Mesodermal cell (in vitro differentiated cells): ENCODE measurements at regions not wholly inside any gene's neighbourhood (a gene's known extent, or its start where the extent isn't known, plus 50 kb on each side); places are given as distances from the start of the nearest gene placed in this dataset.

ENCODE experiments used
- H3K27ac ChIP-seq: 2 replicates; pipeline ENCODE4 v1.7.0; 2013; ENCODE audit warnings: mild to moderate bottlenecking, low read depth, low read length, moderate library complexity; ENCODE audit not compliant: severe bottlenecking
- H3K36me3 ChIP-seq: 2 replicates; pipeline ENCODE4 v1.7.1; 2013; ENCODE audit warnings: mild to moderate bottlenecking, low read length, moderate library complexity; ENCODE audit not compliant: control insufficient read depth, insufficient read depth
- H3K4me1 ChIP-seq: one replicate; pipeline ENCODE4 v1.7.1; 2013; ENCODE audit warnings: mild to moderate bottlenecking, low read length; ENCODE audit not compliant: insufficient read depth, control insufficient read depth, poor library complexity, severe bottlenecking
- H3K4me3 ChIP-seq: 2 replicates; pipeline ENCODE4 v1.7.0; 2013; ENCODE audit warnings: low read length, control low read depth, mild to moderate bottlenecking; ENCODE audit not compliant: insufficient read depth, poor library complexity, severe bottlenecking; ENCODE audit errors: extremely low read depth
- H3K9me3 ChIP-seq: 2 replicates; pipeline ENCODE4 v1.7.1; 2013; ENCODE audit warnings: mild to moderate bottlenecking, low read length, moderate library complexity; ENCODE audit not compliant: control insufficient read depth
- WGBS, 2 experiments: methylation state at CpG; one replicate each; pipeline ENCODE4 v1.1.5; 2013; ENCODE audit warnings: missing lambda C conversion rate in 2 of 2; ENCODE audit not compliant: insufficient coverage in 2 of 2; 5-methylcytosine and 5-hydroxymethylcytosine counted together

- H3K36me3 ChIP-seq = no peaks in the 10 kb centered on the region
- no peak overlapping the region for H3K27ac ChIP-seq
- H3K4me3 ChIP-seq = no peak overlapping the region
- peaks cover 13% of the 10 kb centered on the region for H3K4me1 ChIP-seq
- no peaks in the 10 kb centered on the region for H3K9me3 ChIP-seq
- 93 to 95% methylated on average over 5 to 6 of the region's 6 CpGs for WGBS, 2 experiments
These were observed 149.8 kb downstream of the EFNB2 start for GRCh38 chr13:106385654-106386053.

GRCh38 chr13:106384516-106384915, 150.9 kb downstream of the EFNB2 start:
- 73 to 100% methylated on average over 1 to 2 of the region's 4 CpGs for WGBS, 2 experiments
- no peaks in the 10 kb centered on the region for H3K36me3 ChIP-seq
- H3K9me3 ChIP-seq = no peaks in the 10 kb centered on the region
- no peak overlapping the region for H3K27ac ChIP-seq
- no peak overlapping the region for H3K4me3 ChIP-seq
- H3K4me1 ChIP-seq = peaks cover 21% of the 10 kb centered on the region

DNA sequence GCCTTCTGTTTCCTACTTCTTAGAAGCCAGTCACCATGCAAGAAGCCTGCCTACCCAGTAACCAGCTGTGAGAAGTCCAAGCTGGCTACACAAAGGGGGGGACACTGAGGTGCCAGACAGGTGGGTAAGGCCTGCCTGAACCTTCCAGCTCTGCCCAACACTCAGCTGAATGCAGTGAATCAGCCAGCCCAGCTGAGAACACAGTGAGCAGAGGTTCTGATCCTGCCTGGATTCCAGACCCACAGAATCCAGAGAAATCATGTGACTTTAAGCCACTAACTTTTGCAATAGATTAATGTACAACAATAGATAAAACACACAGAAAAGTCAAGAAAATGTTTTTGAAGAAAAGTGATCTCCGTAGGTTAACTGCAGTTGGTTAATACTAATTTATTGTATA, 151.7 kb downstream of the EFNB2 start:
- H3K9me3 ChIP-seq = no peaks in the 10 kb centered on the region
- no peak overlapping the region for H3K4me3 ChIP-seq
- H3K27ac ChIP-seq = no peak overlapping the region
- H3K4me1 ChIP-seq = peaks cover 28% of the 10 kb centered on the region
- whole genome bisulfite sequencing, 2 experiments = no CpG with 5 or more reads among the region's 1 CpG
- H3K36me3 ChIP-seq = no peaks in the 10 kb centered on the region

- H3K4me3 ChIP-seq = no peak overlapping the region
- peaks cover 34% of the 10 kb centered on the region for H3K4me1 ChIP-seq
- no peaks in the 10 kb centered on the region for H3K9me3 ChIP-seq
- WGBS, 2 experiments = 92 to 100% methylated on average over 1 to 3 of the region's 5 CpGs
- H3K27ac ChIP-seq = no peak overlapping the region
- no peaks in the 10 kb centered on the region for H3K36me3 ChIP-seq
These were observed 152.9 kb downstream of the EFNB2 start for GRCh38 chr13:106382534-106382933.

GRCh38 chr13:106381091-106381490, 154.4 kb downstream of the EFNB2 start:
- Histone ChIP-seq H3K4me1 (peaks cover 46% of the 10 kb centered on the region), H3K36me3 (no peaks in the 10 kb centered on the region), H3K9me3 (peaks cover 4% of the 10 kb centered on the region), H3K27ac (peak overlapping the region; percentile 92), H3K4me3 (no peak overlapping the region)
- 58 to 75% methylated on average over 1 to 2 of the region's 4 CpGs for WGBS, 2 experiments

- Histone ChIP-seq H3K27ac (no peak overlapping the region), H3K36me3 (no peaks in the 10 kb centered on the region), H3K4me1 (peaks cover 55% of the 10 kb centered on the region), H3K9me3 (peaks cover 4% of the 10 kb centered on the region), H3K4me3 (no peak overlapping the region)
- 94 to 100% methylated on average over 4 of the region's 7 CpGs for WGBS, 2 experiments
These were observed 157.4 kb downstream of the EFNB2 start for GRCh38 chr13:106377931-106378662.

DNA sequence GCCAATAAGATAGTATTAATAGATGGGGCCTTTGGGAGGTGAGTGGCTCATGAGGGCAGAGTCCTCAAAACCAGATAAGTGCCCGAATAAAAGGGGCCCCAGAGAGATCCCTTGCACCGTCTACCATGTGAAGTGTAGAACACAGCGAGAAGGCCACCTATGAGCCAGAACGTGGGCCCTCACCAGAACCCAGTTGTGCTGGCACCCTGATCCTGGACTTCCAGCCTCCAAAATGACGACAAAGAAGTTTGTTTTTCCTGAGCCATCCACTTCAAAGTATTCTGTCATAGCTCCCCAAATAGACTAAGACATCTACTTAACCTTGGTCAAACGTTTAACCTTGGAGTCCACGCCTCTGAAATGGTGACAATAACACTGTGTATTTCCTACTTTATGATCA, 158.1 kb downstream of the EFNB2 start:
- H3K4me1 ChIP-seq = peaks cover 60% of the 10 kb centered on the region
- no peak overlapping the region for H3K4me3 ChIP-seq
- WGBS, 2 experiments = 94 to 96% methylated on average over 5 of the region's 7 CpGs
- H3K27ac ChIP-seq = no peak overlapping the region
- peaks cover 4% of the 10 kb centered on the region for H3K9me3 ChIP-seq
- H3K36me3 ChIP-seq = no peaks in the 10 kb centered on the region

DNA sequence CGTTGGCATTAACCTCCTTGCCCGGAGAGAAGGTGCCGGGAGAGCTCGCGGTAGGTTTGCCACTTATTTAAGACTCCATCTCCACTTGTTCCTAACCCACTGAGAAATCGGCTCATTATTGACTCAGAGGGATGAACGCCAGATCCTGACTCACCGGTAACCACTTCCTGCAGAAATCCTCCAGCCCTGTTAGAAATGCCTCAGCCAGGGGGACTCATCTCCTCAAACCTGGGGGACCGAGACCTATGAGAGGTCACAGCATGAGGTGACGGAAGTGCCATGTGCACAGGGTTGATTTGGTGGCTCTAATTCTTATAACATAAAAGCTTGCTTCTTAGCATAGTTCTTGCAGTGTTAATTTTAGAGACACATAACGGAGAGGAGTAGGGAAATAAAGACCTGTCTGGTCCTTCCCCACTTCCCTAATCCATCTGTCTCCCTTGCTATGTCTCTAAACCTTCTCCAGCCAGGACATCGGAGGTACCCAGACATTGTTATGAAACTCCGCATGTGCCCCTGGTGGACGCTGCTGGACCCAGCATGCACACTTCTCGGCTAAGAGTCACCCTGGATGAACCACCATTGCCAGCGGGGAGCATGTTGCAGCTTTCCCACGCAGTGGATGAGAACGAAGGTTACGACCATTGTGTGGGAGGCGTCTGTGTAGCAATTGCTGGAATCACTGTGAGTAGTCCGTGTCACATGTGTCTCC, 158.9 kb downstream of the EFNB2 start:
- peak overlapping the region; percentile 41 for H3K27ac ChIP-seq
- H3K9me3 ChIP-seq = peaks cover 4% of the 10 kb centered on the region
- peaks cover 59% of the 10 kb centered on the region for H3K4me1 ChIP-seq
- WGBS, 2 experiments = 92 to 94% methylated on average over 15 to 18 of the region's 21 CpGs
- no peaks in the 10 kb centered on the region for H3K36me3 ChIP-seq
- no peak overlapping the region for H3K4me3 ChIP-seq

- WGBS, 2 experiments = 95 to 96% methylated on average over 19 to 20 of the region's 20 CpGs
- Histone ChIP-seq H3K4me1 (peaks cover 44% of the 10 kb centered on the region), H3K27ac (no peak overlapping the region), H3K4me3 (no peak overlapping the region), H3K36me3 (no peaks in the 10 kb centered on the region), H3K9me3 (peaks cover 6% of the 10 kb centered on the region)
These were observed 160.4 kb downstream of the EFNB2 start for GRCh38 chr13:106375085-106375484.

DNA sequence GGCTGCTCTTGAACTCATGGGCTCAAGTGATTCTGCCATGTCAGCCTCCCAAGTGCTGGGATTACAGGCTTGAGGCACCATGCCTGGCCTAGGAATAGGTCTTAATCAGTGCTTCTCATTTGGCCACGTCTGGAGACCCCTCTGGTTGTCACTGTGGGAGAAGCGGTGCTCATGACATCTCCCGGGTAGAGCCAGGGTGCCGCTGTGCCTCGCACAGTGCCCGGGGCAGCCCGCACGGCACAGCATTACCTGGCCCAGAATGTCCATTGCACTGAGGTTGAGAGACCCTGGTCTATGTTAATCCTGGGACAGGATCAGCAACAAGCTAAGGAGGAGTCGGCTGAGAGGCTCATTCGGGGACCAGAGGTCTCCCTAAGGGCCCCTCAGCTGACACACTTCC, 160.8 kb downstream of the EFNB2 start:
- Histone ChIP-seq H3K9me3 (peaks cover 6% of the 10 kb centered on the region), H3K4me3 (no peak overlapping the region), H3K36me3 (no peaks in the 10 kb centered on the region), H3K27ac (no peak overlapping the region), H3K4me1 (peaks cover 43% of the 10 kb centered on the region)
- 93 to 94% methylated on average over 10 of the region's 10 CpGs for WGBS, 2 experiments

DNA sequence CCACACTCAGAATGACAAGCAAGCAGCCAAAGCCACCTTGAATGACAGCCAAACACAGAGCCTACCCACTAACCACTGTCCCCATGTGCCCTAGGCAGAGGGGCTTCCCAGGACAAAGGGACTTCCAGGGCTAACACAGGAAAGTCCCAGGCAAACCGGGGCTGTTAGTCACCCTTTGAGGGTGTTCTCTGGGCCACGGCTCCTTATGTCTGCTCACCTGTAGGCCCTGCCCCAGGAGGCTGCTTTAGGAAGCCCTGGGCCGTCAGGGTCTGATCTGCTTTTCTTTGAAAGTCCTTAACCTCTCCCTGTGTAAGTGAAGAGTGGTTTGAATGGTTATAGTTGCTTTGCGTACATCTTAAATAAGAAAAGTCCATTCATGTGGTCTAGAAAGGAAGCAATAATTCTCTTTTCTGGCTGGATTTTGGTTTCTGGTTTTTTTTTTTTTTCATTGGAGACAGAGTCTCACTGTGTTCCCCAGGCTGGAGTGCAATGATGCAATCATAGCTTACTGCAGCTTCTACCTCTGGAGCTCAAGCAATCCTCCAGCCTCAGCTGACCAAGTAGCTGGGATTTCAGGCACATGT, 161.4 kb downstream of the EFNB2 start:
- H3K4me3 ChIP-seq = no peak overlapping the region
- H3K4me1 ChIP-seq = peaks cover 39% of the 10 kb centered on the region
- H3K36me3 ChIP-seq = no peaks in the 10 kb centered on the region
- 83 to 89% methylated on average over 2 to 3 of the region's 4 CpGs for WGBS, 2 experiments
- H3K27ac ChIP-seq = no peak overlapping the region
- peaks cover 6% of the 10 kb centered on the region for H3K9me3 ChIP-seq
